A673 (cell line): ENCODE measurements at regions not wholly inside any gene's neighbourhood (a gene's known extent, or its start where the extent isn't known, plus 50 kb on each side); places are given as distances from the start of the nearest gene placed in this dataset.

Experiments
- BruUV-seq: library from RNA; stranded (reverse); fragments of 400-500 nt; replicated peaks from 2 replicates; lab custom pipeline; 2021; lab: Mats Ljungman, UMichigan
- CTCF ChIA-PET: fragments of 300-600 bp; sonication (Branson Sonifier 250); formaldehyde crosslinking; loops from one replicate; lab custom pipeline; 2022; ENCODE audit warnings: antibody characterized with exemption; lab: Charles Lee
- POLR2A ChIA-PET: fragments of 300-600 bp; sonication (Branson Sonifier 250); formaldehyde crosslinking; loops from one replicate; lab custom pipeline; 2022; ENCODE audit warnings: antibody characterized with exemption; ENCODE audit not compliant: low non-redundant PET; lab: Charles Lee
- DNase-seq: peaks from one replicate; pipeline ENCODE4 v3.0.0-alpha.2; 2015; ENCODE audit warnings: low spot score
- H3K27ac ChIP-seq: fragments of 200-600 bp; sonication (generic); 2 replicates; pipeline ENCODE4 v1.5.1; 2016; ENCODE audit warnings: mixed run types, low read depth, mild to moderate bottlenecking, mixed read lengths, antibody characterized with exemption, low read length; ENCODE audit not compliant: poor library complexity, severe bottlenecking
- H3K27me3 ChIP-seq: fragments of 200-600 bp; sonication (generic); replicated peaks from 2 replicates; pipeline ENCODE4 v1.6.1; 2017; ENCODE audit warnings: mixed run types, low read depth, mild to moderate bottlenecking, mixed read lengths, antibody characterized with exemption, low read length; ENCODE audit not compliant: insufficient read depth, poor library complexity
- H3K36me3 ChIP-seq: fragments of 200-600 bp; sonication (generic); 2 replicates; pipeline ENCODE4 v1.6.1; 2016; ENCODE audit warnings: mixed run types, mild to moderate bottlenecking, mixed read lengths, antibody characterized with exemption, low read length; ENCODE audit not compliant: insufficient read depth, poor library complexity, severe bottlenecking
- H3K4me1 ChIP-seq: fragments of 200-600 bp; sonication (generic); 2 replicates; pipeline ENCODE4 v1.6.1; 2017; ENCODE audit warnings: mixed run types, mild to moderate bottlenecking, mixed read lengths, antibody characterized with exemption, low read length; ENCODE audit not compliant: insufficient read depth, poor library complexity, severe bottlenecking
- H3K4me3 ChIP-seq: fragments of 200-600 bp; sonication (generic); 2 replicates; pipeline ENCODE4 v1.5.1; 2016; ENCODE audit warnings: low read depth, mixed run types, mild to moderate bottlenecking, mixed read lengths, low read length; ENCODE audit not compliant: poor library complexity, severe bottlenecking
- H3K9me3 ChIP-seq: fragments of 200-600 bp; sonication (generic); 2 replicates; pipeline ENCODE4 v1.6.1; 2016; ENCODE audit warnings: mixed run types, low read depth, mild to moderate bottlenecking, mixed read lengths, antibody characterized with exemption, low read length; ENCODE audit not compliant: poor library complexity, severe bottlenecking
- EZH2 ChIP-seq: fragments of 200-600 bp; sonication (generic); IDR thresholded peaks from 2 replicates; pipeline ENCODE4 v1.6.1; 2017; ENCODE audit warnings: borderline replicate concordance, low read depth, mild to moderate bottlenecking, mixed read lengths, antibody characterized with exemption, low read length; ENCODE audit not compliant: poor library complexity, severe bottlenecking
- intact Hi-C: fragments of 100-400 bp; cut with micrococcal nuclease; formaldehyde crosslinking; loops from one replicate; pipeline ENCODE4 v1.10.0; 2022; ENCODE audit not compliant: unreplicated experiment
- TF ChIP-seq, protein P1 (sequence below): fragments of 300-800, 200-600 bp; sonication (generic); conservative IDR thresholded peaks from 2 replicates; pipeline ENCODE4 v1.5.1; 2017; ENCODE audit warnings: low read depth, mild to moderate bottlenecking, antibody characterized with exemption, low read length, moderate library complexity, mixed read lengths

DNA sequence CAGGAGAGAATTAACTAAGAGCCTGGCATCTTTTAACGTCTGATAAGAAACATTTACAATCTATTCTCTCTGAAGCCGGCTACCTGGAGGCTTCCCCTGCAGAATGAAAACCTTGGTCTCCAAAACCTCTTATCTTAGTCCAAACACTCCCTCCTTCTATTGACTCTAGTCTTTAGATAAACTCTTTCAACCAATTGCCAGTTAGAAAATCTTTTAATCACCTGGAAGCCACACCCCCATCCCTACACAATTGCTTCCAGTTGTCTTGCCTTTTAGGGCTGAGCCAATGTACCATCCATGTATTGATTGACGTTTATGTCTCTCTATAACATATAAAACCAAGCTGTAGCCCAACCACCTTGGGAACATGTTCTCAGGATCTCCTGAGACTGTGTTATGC is 1343.1 kb upstream of the C9orf72 start:
- intact Hi-C loops: loop anchor here (5.0 kb wide), 1 partner anchor 49 kb away; no protein-coding TSS in a partner anchor
- Histone ChIP-seq H3K4me3 (no peak overlapping the region), H3K4me1 (no peaks in the 10 kb centered on the region), H3K27ac (no peak overlapping the region), H3K9me3 (peaks cover 5% of the 10 kb centered on the region), H3K36me3 (peaks cover 6% of the 10 kb centered on the region), H3K27me3 (no peaks in the 10 kb centered on the region)
- CTCF ChIA-PET: no interaction called here
- no peak for DNase-seq
- BruUV-seq: no TSS peak
- TF ChIP-seq EZH2: no peak
- TF ChIP-seq, protein P1, sequence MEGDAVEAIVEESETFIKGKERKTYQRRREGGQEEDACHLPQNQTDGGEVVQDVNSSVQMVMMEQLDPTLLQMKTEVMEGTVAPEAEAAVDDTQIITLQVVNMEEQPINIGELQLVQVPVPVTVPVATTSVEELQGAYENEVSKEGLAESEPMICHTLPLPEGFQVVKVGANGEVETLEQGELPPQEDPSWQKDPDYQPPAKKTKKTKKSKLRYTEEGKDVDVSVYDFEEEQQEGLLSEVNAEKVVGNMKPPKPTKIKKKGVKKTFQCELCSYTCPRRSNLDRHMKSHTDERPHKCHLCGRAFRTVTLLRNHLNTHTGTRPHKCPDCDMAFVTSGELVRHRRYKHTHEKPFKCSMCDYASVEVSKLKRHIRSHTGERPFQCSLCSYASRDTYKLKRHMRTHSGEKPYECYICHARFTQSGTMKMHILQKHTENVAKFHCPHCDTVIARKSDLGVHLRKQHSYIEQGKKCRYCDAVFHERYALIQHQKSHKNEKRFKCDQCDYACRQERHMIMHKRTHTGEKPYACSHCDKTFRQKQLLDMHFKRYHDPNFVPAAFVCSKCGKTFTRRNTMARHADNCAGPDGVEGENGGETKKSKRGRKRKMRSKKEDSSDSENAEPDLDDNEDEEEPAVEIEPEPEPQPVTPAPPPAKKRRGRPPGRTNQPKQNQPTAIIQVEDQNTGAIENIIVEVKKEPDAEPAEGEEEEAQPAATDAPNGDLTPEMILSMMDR: no peak
- POLR2A ChIA-PET: no interaction called here

DNA sequence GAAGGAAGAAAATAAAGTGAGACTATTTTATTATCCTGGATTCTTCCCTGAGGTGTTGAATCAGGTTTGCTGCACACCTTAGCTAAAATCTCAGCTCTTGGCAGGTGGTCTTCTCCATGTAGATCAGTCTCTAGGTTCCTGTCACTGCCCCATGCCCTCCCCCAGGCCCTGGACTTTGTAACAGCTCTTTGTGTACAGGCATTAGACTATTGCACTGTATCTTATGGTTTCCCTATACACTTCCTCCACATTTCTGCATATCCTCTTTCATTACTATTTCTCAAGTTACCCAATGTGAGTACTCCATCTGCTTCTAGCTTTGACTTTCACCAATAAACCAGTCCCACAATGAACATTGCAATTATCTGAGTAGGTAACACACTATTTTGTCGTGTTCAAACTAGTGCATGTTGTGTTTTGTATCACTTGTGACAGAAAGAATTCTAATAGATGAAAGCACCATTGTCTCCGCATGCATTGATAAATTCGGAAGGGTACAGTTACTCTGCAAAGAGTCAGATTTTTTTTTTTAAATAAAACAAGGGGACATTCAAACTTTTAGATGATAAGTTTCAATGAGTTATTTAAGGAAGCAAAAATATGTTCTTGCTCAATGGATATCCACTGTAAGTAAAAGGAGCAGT is 1348.7 kb upstream of the C9orf72 start:
- ChIA-PET CTCF (no interaction called here), POLR2A (no interaction called here)

DNA sequence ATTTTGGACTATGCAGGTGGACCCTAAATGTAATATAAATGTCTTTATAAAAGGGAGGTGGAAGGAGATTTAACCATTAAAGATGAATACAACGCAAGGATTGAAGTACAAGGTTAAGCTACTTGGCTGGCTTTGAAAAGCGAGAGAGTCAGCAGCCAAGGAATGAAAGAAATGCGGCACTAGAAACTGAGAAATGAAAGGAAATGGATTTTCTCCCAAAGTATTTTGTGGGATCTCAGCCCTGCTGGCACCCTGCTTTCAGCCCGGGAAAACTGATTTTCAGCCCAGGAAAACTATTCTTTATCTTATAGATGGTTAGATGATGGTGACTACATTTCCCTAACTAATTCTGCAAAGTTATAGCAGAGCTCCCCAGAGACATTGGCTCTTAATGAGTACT is 1349.6 kb upstream of the C9orf72 start:
- intact Hi-C loops: loop anchor here (2.0 kb wide), 1 partner anchor 98 kb away; no protein-coding TSS in a partner anchor
- Histone ChIP-seq H3K27ac (no peak overlapping the region), H3K4me1 (peaks cover 39% of the 10 kb centered on the region), H3K9me3 (peaks cover 5% of the 10 kb centered on the region), H3K36me3 (peaks cover 5% of the 10 kb centered on the region), H3K4me3 (peak overlapping the region; percentile 15), H3K27me3 (no peaks in the 10 kb centered on the region)
- POLR2A ChIA-PET: no interaction called here
- TF ChIP-seq EZH2: no peak
- TF ChIP-seq, protein P1: no peak
- peak; percentile 17 for DNase-seq
- BruUV-seq: no TSS peak
- CTCF ChIA-PET: no interaction called here

More for the DNA sequence above, 1348.7 kb upstream of the C9orf72 start:
- no TSS peak for BruUV-seq
- Histone ChIP-seq H3K9me3 (peaks cover 5% of the 10 kb centered on the region), H3K4me1 (peaks cover 30% of the 10 kb centered on the region), H3K27me3 (no peaks in the 10 kb centered on the region), H3K4me3 (no peak overlapping the region), H3K36me3 (peaks cover 6% of the 10 kb centered on the region), H3K27ac (no peak overlapping the region)
- no peak for TF ChIP-seq EZH2
- TF ChIP-seq, protein P1: no peak
- intact Hi-C loops: loop anchor here (2.0 kb wide), 1 partner anchor 97 kb away; no protein-coding TSS in a partner anchor
- DNase-seq: no peak
